Astrocyte of the cerebellum (primary cell): ENCODE measurements at regions not wholly inside any gene's neighbourhood (a gene's known extent, or its start where the extent isn't known, plus 50 kb on each side); places are given as distances from the start of the nearest gene placed in this dataset.

Source experiments
- DNase-seq: peaks from one replicate; pipeline ENCODE4 v3.0.0-alpha.2; 2011; ENCODE audit warnings: low read depth
- H3K4me3 ChIP-seq: 2 replicates; pipeline ENCODE4 v1.5.1; 2011; ENCODE audit warnings: mild to moderate bottlenecking, low read depth, low read length, moderate library complexity
- CTCF ChIP-seq: IDR thresholded peaks from 2 replicates; pipeline ENCODE4 v1.5.1; 2012; ENCODE audit warnings: low read length, low read depth, moderate library complexity, mild to moderate bottlenecking; ENCODE audit errors: missing control alignments
- in situ Hi-C: cut with HindIII; loops from 2 replicates; pipeline ENCODE4 v1.10.0; 2017; ENCODE audit warnings: low sequenced_read_pairs

DNA sequence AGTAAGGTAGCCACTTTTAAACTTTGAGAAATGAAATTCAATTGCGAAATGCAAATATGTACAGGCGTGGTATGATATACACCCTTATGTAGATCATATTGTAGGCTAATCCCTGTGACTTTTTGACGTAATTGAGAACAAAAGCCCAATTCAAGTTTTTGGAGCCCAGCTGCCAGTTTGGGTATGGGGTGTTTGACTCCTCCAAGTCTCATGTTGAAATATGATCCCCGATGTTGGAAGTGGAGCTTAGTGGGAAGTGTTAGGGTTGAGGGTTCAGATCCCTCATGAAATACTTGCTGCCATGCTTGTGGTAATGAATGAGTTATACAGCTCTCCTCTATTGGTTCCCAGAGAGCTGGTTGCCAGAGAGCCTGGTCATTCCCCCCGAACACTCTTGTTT is 1666.8 kb downstream of the SUCLG1 start:
- in situ Hi-C loops, result no loop called here
- no peak for TF ChIP-seq CTCF
- H3K4me3 ChIP-seq, result no peak overlapping the region
- DNase-seq, result no peak

- no peak for TF ChIP-seq CTCF
- no peak overlapping the region for H3K4me3 ChIP-seq
- no peak for DNase-seq
- in situ Hi-C loops, result no loop called here
Measured at GRCh38 chr2:82790206-82791021, 1668.7 kb downstream of the SUCLG1 start.

- in situ Hi-C loops, result no loop called here
- TF ChIP-seq CTCF, result no peak
- DNase-seq, result no peak
- no peak overlapping the region for H3K4me3 ChIP-seq
Measured at GRCh38 chr2:82789851-82790205, 1669.3 kb downstream of the SUCLG1 start.

DNA sequence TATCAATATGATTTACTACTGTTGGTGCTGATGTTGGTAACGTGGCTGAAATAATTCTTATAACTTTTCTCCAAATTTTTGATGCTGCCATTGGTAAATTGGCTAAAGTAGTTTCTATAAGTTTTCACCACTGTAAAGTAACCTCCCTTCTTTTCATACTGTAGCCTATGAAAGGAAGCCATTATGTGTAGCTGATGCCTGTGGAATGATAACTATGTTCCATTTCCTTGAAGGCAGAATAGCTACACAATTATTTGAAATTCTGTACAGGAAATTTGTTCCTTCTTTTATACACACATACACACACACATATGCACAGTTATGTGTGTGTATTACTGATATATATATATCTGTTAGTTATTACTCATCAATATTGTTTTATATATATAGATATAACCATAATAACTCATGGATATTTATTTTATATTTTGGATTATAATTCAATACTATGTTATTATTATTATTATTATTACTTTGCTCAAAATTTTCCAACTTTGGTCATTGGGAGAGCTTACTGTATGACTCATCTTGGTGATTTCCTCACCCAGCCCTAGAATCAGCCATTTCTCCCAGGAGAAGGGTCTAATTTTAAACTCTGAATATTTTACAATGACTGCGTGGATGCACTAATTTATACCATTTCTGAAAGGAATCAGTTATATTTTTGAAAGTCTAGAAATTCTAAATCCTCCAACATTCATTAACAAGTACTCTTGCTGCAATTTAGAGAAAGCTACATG is 1677.7 kb downstream of the SUCLG1 start:
- no peak overlapping the region for H3K4me3 ChIP-seq
- in situ Hi-C loops, result no loop called here
- no peak for DNase-seq
- no peak for TF ChIP-seq CTCF

- TF ChIP-seq CTCF, result no peak
- in situ Hi-C loops, result no loop called here
- H3K4me3 ChIP-seq, result no peak overlapping the region
- DNase-seq, result no peak
Measured at GRCh38 chr2:82780050-82780449, 1679.0 kb downstream of the SUCLG1 start.

DNA sequence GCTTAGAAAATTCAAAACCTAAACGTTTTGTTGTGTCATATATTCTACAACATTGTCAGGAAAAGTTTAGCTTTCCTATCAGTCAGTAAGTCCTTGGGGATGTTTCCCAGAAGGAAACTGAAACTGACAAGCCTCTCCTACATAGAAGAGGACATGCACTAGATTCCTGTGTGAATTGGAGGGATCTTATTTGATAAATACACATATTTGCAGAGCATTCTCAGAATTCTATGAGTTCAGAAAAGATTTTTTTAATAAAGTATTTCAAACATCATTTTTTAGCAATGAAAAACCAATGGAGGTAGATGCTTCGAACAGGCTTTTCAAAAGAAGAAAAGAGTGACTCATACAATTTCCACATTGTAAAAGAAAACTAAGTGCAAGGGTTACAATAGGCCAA is 1706.7 kb downstream of the SUCLG1 start:
- in situ Hi-C loops, result no loop called here
- DNase-seq, result no peak
- TF ChIP-seq CTCF, result no peak
- H3K4me3 ChIP-seq, result no peak overlapping the region
